Activated naive CD8-positive, alpha-beta T cell treated with anti-CD3 and anti-CD28 coated beads, Interleukin-2, amount 50 U/mL, for 24 hours (primary cell): ENCODE measurements at regions not wholly inside any gene's neighbourhood (a gene's known extent, or its start where the extent isn't known, plus 50 kb on each side); places are given as distances from the start of the nearest gene placed in this dataset.
"Not testable (repeated sequence)": the region's sequence is repeated elsewhere in the genome, so short reads cannot be mapped to it uniquely, and the experiment has no call there.

Experiments used
- ATAC-seq: fragments of 150-1000 bp; cut with Tn5 transposase; one replicate; pipeline ENCODE4 v1.10.0; 2021
- DNase-seq: peaks from one replicate; pipeline ENCODE4 v3.0.0; 2021
- H3K27ac Mint-ChIP-seq: one replicate; pipeline ENCODE4 v1.8.0; 2021; ENCODE audit warnings: mild to moderate bottlenecking, mixed read lengths
- H3K27me3 Mint-ChIP-seq: one replicate; pipeline ENCODE4 v1.8.0; 2021; ENCODE audit warnings: mixed read lengths
- H3K36me3 Mint-ChIP-seq: one replicate; pipeline ENCODE4 v1.8.0; 2021; ENCODE audit warnings: low read depth, mixed read lengths
- H3K4me1 Mint-ChIP-seq: one replicate; pipeline ENCODE4 v1.8.0; 2021; ENCODE audit warnings: mixed read lengths
- H3K4me3 Mint-ChIP-seq: one replicate; pipeline ENCODE4 v1.8.0; 2021; ENCODE audit warnings: mild to moderate bottlenecking, moderate library complexity, mixed read lengths
- H3K9me3 Mint-ChIP-seq: one replicate; pipeline ENCODE4 v1.8.0; 2021; ENCODE audit warnings: mixed read lengths

DNA sequence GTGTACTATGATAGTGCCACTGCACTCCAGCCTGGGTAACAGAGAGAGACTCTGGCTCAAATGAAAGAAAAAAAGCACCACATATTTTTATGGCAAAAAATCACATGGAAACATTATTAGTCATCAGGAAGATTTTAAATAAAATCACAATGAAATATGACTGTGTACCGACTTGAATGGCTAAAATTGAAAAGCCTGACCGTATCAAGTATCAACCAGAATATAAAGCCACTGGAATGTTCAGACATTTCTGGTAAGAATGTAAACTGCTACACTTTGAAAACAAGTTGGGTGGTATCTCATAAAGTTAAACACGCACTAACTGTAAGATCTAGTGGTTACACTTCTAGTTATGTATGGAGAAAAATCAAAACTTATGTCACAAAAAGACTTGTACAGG is 306.7 kb upstream of the MBL2 start:
- H3K4me3 Mint-ChIP-seq: no peak overlapping the region
- no peaks in the 10 kb centered on the region for H3K4me1 Mint-ChIP-seq
- H3K36me3 Mint-ChIP-seq: no peaks in the 10 kb centered on the region
- no peak overlapping the region for H3K27ac Mint-ChIP-seq
- ATAC-seq (no peak), DNase-seq (no peak)
- H3K9me3 Mint-ChIP-seq: peaks cover 3% of the 10 kb centered on the region
- no peaks in the 10 kb centered on the region for H3K27me3 Mint-ChIP-seq

GRCh38 chr10:53076948-53077347 is 304.4 kb upstream of the MBL2 start:
- Mint-ChIP-seq H3K4me3 (no peak overlapping the region), H3K36me3 (no peaks in the 10 kb centered on the region), H3K9me3 (no peaks in the 10 kb centered on the region), H3K4me1 (no peaks in the 10 kb centered on the region), H3K27me3 (no peaks in the 10 kb centered on the region), H3K27ac (no peak overlapping the region)
- DNase-seq (no peak), ATAC-seq (no peak)

GRCh38 chr10:53075469-53075868 is 302.9 kb upstream of the MBL2 start:
- no peaks in the 10 kb centered on the region for H3K36me3 Mint-ChIP-seq
- ATAC-seq (no peak), DNase-seq (no peak)
- H3K27ac Mint-ChIP-seq: no peak overlapping the region
- no peaks in the 10 kb centered on the region for H3K9me3 Mint-ChIP-seq
- H3K4me1 Mint-ChIP-seq: no peaks in the 10 kb centered on the region
- no peak overlapping the region for H3K4me3 Mint-ChIP-seq
- H3K27me3 Mint-ChIP-seq: no peaks in the 10 kb centered on the region

- no peaks in the 10 kb centered on the region for H3K9me3 Mint-ChIP-seq
- no peaks in the 10 kb centered on the region for H3K4me1 Mint-ChIP-seq
- DNase-seq: no peak
- H3K27me3 Mint-ChIP-seq: no peaks in the 10 kb centered on the region
- no peaks in the 10 kb centered on the region for H3K36me3 Mint-ChIP-seq
- no peak overlapping the region for H3K4me3 Mint-ChIP-seq
- H3K27ac Mint-ChIP-seq: no peak overlapping the region
- ATAC-seq: no peak
Observed at GRCh38 chr10:53072144-53072543, 299.6 kb upstream of the MBL2 start.

DNA sequence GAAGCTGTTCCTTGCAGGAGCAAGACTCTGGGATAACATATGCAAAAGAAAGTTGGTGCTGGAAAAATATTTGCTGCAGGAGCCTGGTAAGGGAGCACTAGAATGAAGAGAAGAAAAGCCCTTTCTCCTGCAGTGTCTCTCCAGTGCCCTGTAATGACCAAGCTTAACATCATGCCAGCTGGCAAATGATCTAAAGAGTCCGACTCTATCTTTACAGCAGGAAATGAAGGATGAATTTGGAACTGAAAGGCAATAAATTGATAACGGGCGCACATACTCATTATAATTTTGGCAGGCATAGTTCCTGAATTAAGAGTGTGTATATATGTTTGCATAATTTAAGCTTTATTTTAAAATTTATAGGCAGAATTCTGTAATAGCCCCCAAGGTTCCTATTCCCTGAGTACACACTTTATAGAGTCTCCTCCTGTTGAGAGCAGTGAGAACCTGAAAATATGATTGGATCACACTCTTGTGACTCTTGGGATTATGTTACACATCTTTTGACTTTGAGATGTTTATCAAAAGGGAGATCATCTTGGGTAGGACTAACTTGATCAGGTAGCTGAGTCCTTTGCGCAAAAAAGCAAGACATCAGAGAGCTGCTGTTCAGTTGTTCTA is 299.0 kb upstream of the MBL2 start:
- ATAC-seq (no peak), DNase-seq (no peak)
- Mint-ChIP-seq H3K9me3 (no peaks in the 10 kb centered on the region), H3K4me1 (no peaks in the 10 kb centered on the region), H3K27me3 (no peaks in the 10 kb centered on the region), H3K4me3 (no peak overlapping the region), H3K27ac (no peak overlapping the region), H3K36me3 (no peaks in the 10 kb centered on the region)

- DNase-seq: no peak
- no peaks in the 10 kb centered on the region for H3K36me3 Mint-ChIP-seq
- no peaks in the 10 kb centered on the region for H3K9me3 Mint-ChIP-seq
- no peaks in the 10 kb centered on the region for H3K27me3 Mint-ChIP-seq
- no peak for ATAC-seq
- no peak overlapping the region for H3K4me3 Mint-ChIP-seq
- no peaks in the 10 kb centered on the region for H3K4me1 Mint-ChIP-seq
- H3K27ac Mint-ChIP-seq: no peak overlapping the region
Observed at GRCh38 chr10:53069013-53069412, 296.4 kb upstream of the MBL2 start.

- no peak for DNase-seq
- Mint-ChIP-seq H3K4me3 (no peak overlapping the region), H3K4me1 (no peaks in the 10 kb centered on the region), H3K27ac (no peak overlapping the region), H3K9me3 (peaks cover 19% of the 10 kb centered on the region), H3K27me3 (no peaks in the 10 kb centered on the region), H3K36me3 (no peaks in the 10 kb centered on the region)
- ATAC-seq: no peak
Observed at GRCh38 chr10:53064614-53065013, 292.0 kb upstream of the MBL2 start.

- Mint-ChIP-seq H3K4me1 (no peaks in the 10 kb centered on the region), H3K4me3 (no peak overlapping the region), H3K27me3 (no peaks in the 10 kb centered on the region), H3K9me3 (peaks cover 24% of the 10 kb centered on the region), H3K27ac (no peak overlapping the region), H3K36me3 (no peaks in the 10 kb centered on the region)
- ATAC-seq (no peak), DNase-seq (no peak)
Observed at GRCh38 chr10:53063805-53064204, 291.2 kb upstream of the MBL2 start.

- Mint-ChIP-seq H3K27ac (no peak overlapping the region), H3K4me3 (no peak overlapping the region), H3K27me3 (no peaks in the 10 kb centered on the region), H3K4me1 (no peaks in the 10 kb centered on the region), H3K9me3 (peaks cover 9% of the 10 kb centered on the region), H3K36me3 (no peaks in the 10 kb centered on the region)
- ATAC-seq: no peak
- DNase-seq: no peak
Observed at GRCh38 chr10:53052521-53053164, 280.1 kb upstream of the MBL2 start.

- DNase-seq (no peak), ATAC-seq (no peak)
- Mint-ChIP-seq H3K9me3 (no peaks in the 10 kb centered on the region), H3K27ac (no peak overlapping the region), H3K36me3 (no peaks in the 10 kb centered on the region), H3K4me1 (no peaks in the 10 kb centered on the region), H3K4me3 (no peak overlapping the region), H3K27me3 (no peaks in the 10 kb centered on the region)
Observed at GRCh38 chr10:53045315-53045714, 272.7 kb upstream of the MBL2 start.

DNA sequence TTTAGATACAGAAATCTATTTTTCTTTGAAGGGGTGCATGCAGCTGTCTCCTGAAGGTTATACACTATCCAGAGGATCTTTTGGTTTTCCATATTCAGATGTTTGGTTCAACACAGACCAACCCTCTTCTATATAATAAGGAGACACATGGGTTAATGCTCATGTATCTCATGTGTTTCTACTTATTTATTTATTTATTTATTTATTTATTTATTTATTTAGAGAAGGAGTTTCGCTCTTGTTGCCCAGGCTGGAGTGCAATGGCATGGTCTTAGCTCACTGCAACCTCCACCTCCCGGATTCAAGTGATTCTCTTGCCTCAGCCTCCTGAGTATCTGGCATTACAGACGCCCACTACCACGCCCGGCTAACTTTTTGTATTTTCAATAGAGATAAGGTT is 263.2 kb upstream of the MBL2 start:
- H3K4me3 Mint-ChIP-seq, H3K27ac Mint-ChIP-seq: not testable (repeated sequence)

DNA sequence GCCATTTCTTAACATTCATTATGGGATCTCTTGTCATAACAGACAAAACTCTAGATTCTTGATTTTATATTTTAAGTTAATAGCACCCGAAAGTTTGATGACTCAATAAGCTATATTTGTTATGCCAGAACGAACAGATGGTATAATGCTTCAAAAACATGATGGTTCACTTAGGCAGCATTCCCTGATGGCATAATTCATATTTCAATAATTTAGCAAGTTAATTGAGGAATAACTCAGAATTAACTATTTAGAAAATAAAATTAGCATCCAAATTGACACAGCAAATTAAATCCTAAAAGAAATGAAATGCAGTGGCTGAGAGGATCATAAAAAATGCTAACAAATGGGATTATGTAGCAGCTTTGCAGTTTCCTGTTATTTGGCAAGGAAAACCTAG is 260.8 kb upstream of the MBL2 start:
- no peaks in the 10 kb centered on the region for H3K36me3 Mint-ChIP-seq
- no peak overlapping the region for H3K4me3 Mint-ChIP-seq
- ATAC-seq (no peak), DNase-seq (no peak)
- no peak overlapping the region for H3K27ac Mint-ChIP-seq
- no peaks in the 10 kb centered on the region for H3K27me3 Mint-ChIP-seq
- H3K9me3 Mint-ChIP-seq: peaks cover 5% of the 10 kb centered on the region
- no peaks in the 10 kb centered on the region for H3K4me1 Mint-ChIP-seq

More for the DNA sequence above, 263.2 kb upstream of the MBL2 start:
- not testable (repeated sequence) for H3K4me1 Mint-ChIP-seq, DNase-seq, H3K36me3 Mint-ChIP-seq, H3K27me3 Mint-ChIP-seq, H3K9me3 Mint-ChIP-seq, ATAC-seq

- H3K36me3 Mint-ChIP-seq, ATAC-seq, H3K27ac Mint-ChIP-seq, H3K9me3 Mint-ChIP-seq, H3K4me1 Mint-ChIP-seq, H3K27me3 Mint-ChIP-seq, DNase-seq, H3K4me3 Mint-ChIP-seq: not testable (repeated sequence)
Observed at GRCh38 chr10:53029872-53030849, 257.6 kb upstream of the MBL2 start.

- DNase-seq (no peak), ATAC-seq (no peak)
- H3K4me3 Mint-ChIP-seq: no peak overlapping the region
- peaks cover 5% of the 10 kb centered on the region for H3K9me3 Mint-ChIP-seq
- H3K27ac Mint-ChIP-seq: no peak overlapping the region
- H3K27me3 Mint-ChIP-seq: no peaks in the 10 kb centered on the region
- H3K4me1 Mint-ChIP-seq: no peaks in the 10 kb centered on the region
- H3K36me3 Mint-ChIP-seq: no peaks in the 10 kb centered on the region
Observed at GRCh38 chr10:53029449-53029848, 256.9 kb upstream of the MBL2 start.

- not testable (repeated sequence) for ATAC-seq, H3K4me1 Mint-ChIP-seq, H3K36me3 Mint-ChIP-seq, DNase-seq, H3K9me3 Mint-ChIP-seq, H3K27ac Mint-ChIP-seq, H3K27me3 Mint-ChIP-seq, H3K4me3 Mint-ChIP-seq
Observed at GRCh38 chr10:53025765-53026164, 253.2 kb upstream of the MBL2 start.
